ENCODE measurements at regions not wholly inside any gene's neighbourhood (a gene's known extent, or its start where the extent isn't known, plus 50 kb on each side); places are given as distances from the start of the nearest gene placed in this dataset.

DNA sequence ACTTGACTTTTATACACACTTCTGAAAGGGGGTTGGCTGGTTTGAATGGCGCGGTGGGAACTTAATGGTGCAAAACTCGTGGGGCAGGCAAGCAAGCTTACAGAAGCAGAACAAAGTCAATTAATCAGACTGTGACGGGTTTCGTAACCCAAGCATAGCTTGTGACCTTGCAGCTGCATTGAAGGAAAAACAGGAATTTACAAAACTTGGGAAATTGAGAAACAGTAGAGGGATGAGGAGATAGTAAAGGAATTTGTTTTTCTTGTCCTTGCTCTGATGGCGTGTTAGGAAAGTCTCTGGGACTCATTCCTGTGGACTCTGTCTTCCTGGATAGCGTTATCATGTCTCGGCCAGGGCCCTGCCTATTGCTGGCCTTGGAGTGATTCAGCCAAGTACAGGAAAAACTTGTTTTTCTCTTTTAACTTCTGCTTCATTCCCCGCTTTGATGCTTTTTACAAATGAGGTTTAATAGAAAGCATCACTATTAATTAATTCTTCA is 220.0 kb upstream of the KCND2 start:
- TF ChIP-seq, protein P1, sequence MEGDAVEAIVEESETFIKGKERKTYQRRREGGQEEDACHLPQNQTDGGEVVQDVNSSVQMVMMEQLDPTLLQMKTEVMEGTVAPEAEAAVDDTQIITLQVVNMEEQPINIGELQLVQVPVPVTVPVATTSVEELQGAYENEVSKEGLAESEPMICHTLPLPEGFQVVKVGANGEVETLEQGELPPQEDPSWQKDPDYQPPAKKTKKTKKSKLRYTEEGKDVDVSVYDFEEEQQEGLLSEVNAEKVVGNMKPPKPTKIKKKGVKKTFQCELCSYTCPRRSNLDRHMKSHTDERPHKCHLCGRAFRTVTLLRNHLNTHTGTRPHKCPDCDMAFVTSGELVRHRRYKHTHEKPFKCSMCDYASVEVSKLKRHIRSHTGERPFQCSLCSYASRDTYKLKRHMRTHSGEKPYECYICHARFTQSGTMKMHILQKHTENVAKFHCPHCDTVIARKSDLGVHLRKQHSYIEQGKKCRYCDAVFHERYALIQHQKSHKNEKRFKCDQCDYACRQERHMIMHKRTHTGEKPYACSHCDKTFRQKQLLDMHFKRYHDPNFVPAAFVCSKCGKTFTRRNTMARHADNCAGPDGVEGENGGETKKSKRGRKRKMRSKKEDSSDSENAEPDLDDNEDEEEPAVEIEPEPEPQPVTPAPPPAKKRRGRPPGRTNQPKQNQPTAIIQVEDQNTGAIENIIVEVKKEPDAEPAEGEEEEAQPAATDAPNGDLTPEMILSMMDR (IDR thresholded peaks at IDR 0.05; ENCODE audit: low read depth, low read length, missing input control): no peak
- TF ChIP-seq SP1 (IDR thresholded peaks at IDR 0.05) (no peak), EGR1 (IDR thresholded peaks at IDR 0.05; ENCODE audit: low read depth in 2 of 2) (no peak), HNF4G (IDR thresholded peaks at IDR 0.05) (no peak)
- TF ChIP-seq, protein P2, sequence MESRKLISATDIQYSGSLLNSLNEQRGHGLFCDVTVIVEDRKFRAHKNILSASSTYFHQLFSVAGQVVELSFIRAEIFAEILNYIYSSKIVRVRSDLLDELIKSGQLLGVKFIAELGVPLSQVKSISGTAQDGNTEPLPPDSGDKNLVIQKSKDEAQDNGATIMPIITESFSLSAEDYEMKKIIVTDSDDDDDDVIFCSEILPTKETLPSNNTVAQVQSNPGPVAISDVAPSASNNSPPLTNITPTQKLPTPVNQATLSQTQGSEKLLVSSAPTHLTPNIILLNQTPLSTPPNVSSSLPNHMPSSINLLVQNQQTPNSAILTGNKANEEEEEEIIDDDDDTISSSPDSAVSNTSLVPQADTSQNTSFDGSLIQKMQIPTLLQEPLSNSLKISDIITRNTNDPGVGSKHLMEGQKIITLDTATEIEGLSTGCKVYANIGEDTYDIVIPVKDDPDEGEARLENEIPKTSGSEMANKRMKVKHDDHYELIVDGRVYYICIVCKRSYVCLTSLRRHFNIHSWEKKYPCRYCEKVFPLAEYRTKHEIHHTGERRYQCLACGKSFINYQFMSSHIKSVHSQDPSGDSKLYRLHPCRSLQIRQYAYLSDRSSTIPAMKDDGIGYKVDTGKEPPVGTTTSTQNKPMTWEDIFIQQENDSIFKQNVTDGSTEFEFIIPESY (IDR thresholded peaks at IDR 0.05): no peak
- TF ChIP-seq, protein P3, sequence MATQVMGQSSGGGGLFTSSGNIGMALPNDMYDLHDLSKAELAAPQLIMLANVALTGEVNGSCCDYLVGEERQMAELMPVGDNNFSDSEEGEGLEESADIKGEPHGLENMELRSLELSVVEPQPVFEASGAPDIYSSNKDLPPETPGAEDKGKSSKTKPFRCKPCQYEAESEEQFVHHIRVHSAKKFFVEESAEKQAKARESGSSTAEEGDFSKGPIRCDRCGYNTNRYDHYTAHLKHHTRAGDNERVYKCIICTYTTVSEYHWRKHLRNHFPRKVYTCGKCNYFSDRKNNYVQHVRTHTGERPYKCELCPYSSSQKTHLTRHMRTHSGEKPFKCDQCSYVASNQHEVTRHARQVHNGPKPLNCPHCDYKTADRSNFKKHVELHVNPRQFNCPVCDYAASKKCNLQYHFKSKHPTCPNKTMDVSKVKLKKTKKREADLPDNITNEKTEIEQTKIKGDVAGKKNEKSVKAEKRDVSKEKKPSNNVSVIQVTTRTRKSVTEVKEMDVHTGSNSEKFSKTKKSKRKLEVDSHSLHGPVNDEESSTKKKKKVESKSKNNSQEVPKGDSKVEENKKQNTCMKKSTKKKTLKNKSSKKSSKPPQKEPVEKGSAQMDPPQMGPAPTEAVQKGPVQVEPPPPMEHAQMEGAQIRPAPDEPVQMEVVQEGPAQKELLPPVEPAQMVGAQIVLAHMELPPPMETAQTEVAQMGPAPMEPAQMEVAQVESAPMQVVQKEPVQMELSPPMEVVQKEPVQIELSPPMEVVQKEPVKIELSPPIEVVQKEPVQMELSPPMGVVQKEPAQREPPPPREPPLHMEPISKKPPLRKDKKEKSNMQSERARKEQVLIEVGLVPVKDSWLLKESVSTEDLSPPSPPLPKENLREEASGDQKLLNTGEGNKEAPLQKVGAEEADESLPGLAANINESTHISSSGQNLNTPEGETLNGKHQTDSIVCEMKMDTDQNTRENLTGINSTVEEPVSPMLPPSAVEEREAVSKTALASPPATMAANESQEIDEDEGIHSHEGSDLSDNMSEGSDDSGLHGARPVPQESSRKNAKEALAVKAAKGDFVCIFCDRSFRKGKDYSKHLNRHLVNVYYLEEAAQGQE (IDR thresholded peaks at IDR 0.05): no peak
- TF ChIP-seq, protein P4, sequence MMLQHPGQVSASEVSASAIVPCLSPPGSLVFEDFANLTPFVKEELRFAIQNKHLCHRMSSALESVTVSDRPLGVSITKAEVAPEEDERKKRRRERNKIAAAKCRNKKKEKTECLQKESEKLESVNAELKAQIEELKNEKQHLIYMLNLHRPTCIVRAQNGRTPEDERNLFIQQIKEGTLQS (IDR thresholded peaks at IDR 0.05): no peak

All from liver (tissue), 3 donors.